Tibial artery (tissue), 4 donors: ENCODE measurements at regions not wholly inside any gene's neighbourhood (a gene's known extent, or its start where the extent isn't known, plus 50 kb on each side); places are given as distances from the start of the nearest gene placed in this dataset.
"Not testable (repeated sequence)": the region's sequence is repeated elsewhere in the genome, so short reads cannot be mapped to it uniquely, and the experiment has no call there.

Source experiments
- DNase-seq, 2 donors: peaks; one replicate each; pipeline ENCODE4 v3.0.0-alpha.2; 2019
- H3K27ac ChIP-seq, 2 donors: fragments of 200-600 bp; sonication (generic) in 1 of 2; 1 replicate in 1 of 2; 2 replicates in 1 of 2; pipeline ENCODE4 v1.5.1; 2018 to 2019; ENCODE audit warnings: mild to moderate bottlenecking in 1 of 2
- H3K27me3 ChIP-seq, 2 donors: fragments of 200-600 bp; sonication (generic) in 1 of 2; one replicate each; pipeline versions ENCODE4 v1.5.1 to v1.6.0; 2016 to 2019
- H3K36me3 ChIP-seq, 3 donors: fragments of 200-600 bp; sonication (generic) in 2 of 3; one replicate each; pipeline ENCODE4 v1.5.1; 2016 to 2019; ENCODE audit warnings: mild to moderate bottlenecking in 2 of 3
- H3K4me1 ChIP-seq, 4 donors: fragments of 200-600 bp; sonication (generic) in 2 of 4; 1 replicate in 3 of 4; 2 replicates in 1 of 4; pipeline ENCODE4 v1.5.1; 2016 to 2019
- H3K4me3 ChIP-seq, 2 donors: fragments of 200-600 bp; sonication (generic) in 1 of 2; 1 replicate in 1 of 2; 2 replicates in 1 of 2; pipeline ENCODE4 v1.5.1; 2018 to 2019; ENCODE audit warnings: mild to moderate bottlenecking in 2 of 2
- H3K9me3 ChIP-seq, 3 donors: fragments of 200-600 bp; sonication (generic) in 1 of 3; one replicate each; pipeline ENCODE4 v1.5.1; 2016 to 2019
- CTCF ChIP-seq, 2 experiments: fragments of 200-600 bp in 1 of 2; fragments of 450-650 bp in 1 of 2; IDR thresholded peaks; one replicate each; pipeline ENCODE4 v1.5.1; 2017 to 2019; ENCODE audit warnings: antibody characterized with exemption in 2 of 2, mild to moderate bottlenecking in 1 of 2, moderate library complexity in 1 of 2
- intact Hi-C: fragments of 100-400 bp; cut with DNase I; formaldehyde crosslinking; loops from one replicate; pipeline ENCODE4 v1.15.0; 2023; ENCODE audit warnings: low total_unique reads

- H3K36me3 ChIP-seq, result no peaks in the 10 kb centered on the region
- H3K27ac ChIP-seq, result no peak overlapping the region
- no peak for DNase-seq
- intact Hi-C loops, result no loop called here
- no peak overlapping the region for H3K4me3 ChIP-seq
- peaks cover 0 to 5% (median 2%) of the 10 kb centered on the region in 4 donors for H3K4me1 ChIP-seq
- no peaks in the 10 kb centered on the region for H3K9me3 ChIP-seq
- TF ChIP-seq CTCF (IDR thresholded peaks at IDR 0.05), result no peak
- H3K27me3 ChIP-seq, result peaks cover 0 to 18% of the 10 kb centered on the region in 2 donors
Observed at GRCh38 chr1:148328884-148329283, 154.2 kb downstream of the PPIAL4G start.

GRCh38 chr1:148325031-148325430 lies 158.1 kb downstream of the PPIAL4G start:
- H3K4me1 ChIP-seq, H3K27ac ChIP-seq, intact Hi-C loops, DNase-seq, H3K4me3 ChIP-seq, H3K9me3 ChIP-seq, H3K36me3 ChIP-seq: not testable (repeated sequence)
- peaks cover 0 to 23% of the 10 kb centered on the region in 2 donors for H3K27me3 ChIP-seq

DNA sequence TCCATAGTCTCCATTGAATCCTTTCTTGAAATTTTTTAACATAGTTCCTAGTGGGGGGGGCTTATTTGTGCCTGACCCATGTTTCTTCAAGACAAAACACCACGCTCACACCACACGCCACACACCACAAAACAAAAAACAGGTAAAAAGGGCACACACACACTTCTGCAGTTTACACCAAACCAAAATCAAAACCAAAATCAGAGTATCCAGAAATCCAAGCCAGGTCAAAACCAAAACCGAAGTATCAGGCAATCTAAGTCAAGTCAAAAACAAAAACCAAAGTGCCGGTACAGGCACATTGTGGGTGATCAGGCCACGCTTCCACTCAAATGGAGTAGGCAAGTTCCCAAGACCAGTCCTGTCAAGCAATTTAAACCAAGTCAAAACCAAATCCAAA lies 158.6 kb downstream of the PPIAL4G start:
- intact Hi-C loops, H3K9me3 ChIP-seq, H3K27ac ChIP-seq, H3K4me1 ChIP-seq, H3K36me3 ChIP-seq, DNase-seq, H3K4me3 ChIP-seq: not testable (repeated sequence)
- H3K27me3 ChIP-seq, result peaks cover 0 to 23% of the 10 kb centered on the region in 2 donors

DNA sequence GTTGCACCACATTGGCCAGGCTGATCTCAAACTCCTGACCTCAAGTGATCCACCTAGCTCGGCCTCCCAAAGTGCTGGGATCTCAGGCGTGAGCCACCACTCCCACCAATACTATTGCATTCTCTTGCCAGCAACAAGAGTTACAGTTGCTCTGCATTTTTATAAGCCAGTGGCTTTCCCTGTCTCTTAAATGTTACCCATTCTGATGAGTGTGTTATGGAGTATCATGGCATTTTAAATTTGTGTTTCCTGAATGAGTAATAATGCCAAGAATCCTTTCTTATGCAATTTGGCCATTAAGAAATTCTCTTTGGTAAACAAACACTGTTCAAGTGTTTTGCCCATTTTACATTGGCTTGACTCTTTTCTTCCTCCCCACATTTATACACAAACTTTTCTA lies 163.0 kb downstream of the PPIAL4G start:
- H3K27ac ChIP-seq, H3K4me1 ChIP-seq, intact Hi-C loops, H3K9me3 ChIP-seq, H3K36me3 ChIP-seq, H3K4me3 ChIP-seq, DNase-seq: not testable (repeated sequence)
- peaks cover 0 to 48% of the 10 kb centered on the region in 2 donors for H3K27me3 ChIP-seq

DNA sequence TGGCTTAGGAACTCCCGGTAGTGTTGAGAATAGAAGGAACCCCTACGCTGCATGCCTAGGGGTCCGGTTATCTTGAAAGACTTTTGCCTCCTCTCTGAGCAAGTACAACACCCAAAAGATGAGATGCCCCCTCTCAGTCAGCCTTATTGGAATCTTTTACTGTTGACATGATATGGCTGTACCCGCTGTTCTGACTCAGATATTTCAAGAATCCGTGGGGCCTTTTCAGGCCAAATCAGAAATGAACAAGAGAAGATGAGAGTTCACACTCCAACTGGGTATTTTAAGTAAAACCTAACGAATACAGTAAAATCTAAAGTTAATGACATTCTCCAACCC lies 164.2 kb downstream of the PPIAL4G start:
- H3K9me3 ChIP-seq, result no peaks in the 10 kb centered on the region
- H3K36me3 ChIP-seq, result no peaks in the 10 kb centered on the region
- peaks cover 0 to 6% (median 2%) of the 10 kb centered on the region in 4 donors for H3K4me1 ChIP-seq
- DNase-seq, result no peak
- peak overlapping the region in 1 of 2 donors; percentile 24 for H3K4me3 ChIP-seq
- intact Hi-C loops, result no loop called here
- no peak for TF ChIP-seq CTCF (IDR thresholded peaks at IDR 0.05)
- H3K27ac ChIP-seq, result no peak overlapping the region
- peaks cover 0 to 51% of the 10 kb centered on the region in 2 donors for H3K27me3 ChIP-seq

DNA sequence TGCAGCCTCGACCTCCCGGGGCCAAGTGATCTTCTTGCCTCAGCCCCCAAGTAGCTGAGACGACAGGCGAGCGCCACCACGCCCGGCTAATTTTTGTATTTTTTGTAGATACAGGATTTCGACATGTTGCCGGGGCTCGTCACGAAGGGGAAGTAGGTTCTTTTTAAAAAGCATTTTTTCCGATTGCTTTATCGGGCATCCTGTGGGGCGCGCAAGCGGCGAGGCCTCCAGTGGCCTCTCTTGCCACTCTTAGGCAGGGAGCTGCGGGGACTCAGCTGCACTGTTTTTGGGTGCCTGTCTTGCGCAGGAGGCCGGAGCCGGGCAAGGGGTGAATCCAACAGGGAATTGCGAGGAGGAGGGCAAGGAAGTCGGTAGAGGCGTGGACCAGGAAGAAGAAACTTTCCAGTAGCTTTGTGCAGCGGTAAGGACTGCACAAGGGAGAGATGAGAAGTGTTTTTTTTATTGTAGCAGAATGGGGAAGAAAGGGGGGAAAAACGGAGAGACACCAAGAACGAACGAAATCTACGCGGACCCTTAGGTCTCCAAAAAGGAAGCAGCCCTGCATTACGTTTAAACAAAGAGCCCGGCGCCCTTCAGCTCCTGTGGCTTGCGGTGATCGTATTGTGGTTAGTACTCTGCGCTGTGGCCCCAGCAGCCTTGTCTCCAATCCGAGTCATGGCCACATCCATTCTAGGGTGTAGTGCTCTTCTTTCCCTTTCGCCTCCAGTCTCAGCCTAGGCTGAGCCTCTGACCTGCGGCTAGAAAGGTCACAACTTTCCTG lies 164.8 kb downstream of the PPIAL4G start:
- no peaks in the 10 kb centered on the region for H3K36me3 ChIP-seq
- TF ChIP-seq CTCF (IDR thresholded peaks at IDR 0.05), result no peak
- H3K4me1 ChIP-seq, result peaks cover 0 to 6% (median 2%) of the 10 kb centered on the region in 4 donors
- H3K4me3 ChIP-seq, result peak overlapping the region in 1 of 2 donors; percentile 24
- no peak for DNase-seq
- intact Hi-C loops, result no loop called here
- H3K27me3 ChIP-seq, result peaks cover 0 to 51% of the 10 kb centered on the region in 2 donors
- H3K9me3 ChIP-seq, result no peaks in the 10 kb centered on the region
- H3K27ac ChIP-seq, result no peak overlapping the region

GRCh38 chr1:148317288-148317985 lies 165.4 kb upstream of the NBPF11 start:
- Histone ChIP-seq H3K36me3 (no peaks in the 10 kb centered on the region), H3K9me3 (peaks cover 0 to 4% (median 0%) of the 10 kb centered on the region in 3 donors), H3K4me1 (peaks cover 0 to 6% (median 2%) of the 10 kb centered on the region in 4 donors), H3K27me3 (peaks cover 0 to 57% of the 10 kb centered on the region in 2 donors), H3K27ac (no peak overlapping the region), H3K4me3 (no peak overlapping the region)
- intact Hi-C loops, result no loop called here
- no peak for TF ChIP-seq CTCF (IDR thresholded peaks at IDR 0.05)
- no peak for DNase-seq
